ENCODE measurements at regions not wholly inside any gene's neighbourhood (a gene's known extent, or its start where the extent isn't known, plus 50 kb on each side); places are given as distances from the start of the nearest gene placed in this dataset.

- Histone ChIP-seq H3K4me1 (replicated peaks) (no peaks in the 10 kb centered on the region), H3K4me3 (no peak overlapping the region), H3K36me3 (no peaks in the 10 kb centered on the region), H3K27me3 (replicated peaks; ENCODE audit: insufficient read depth) (no peaks in the 10 kb centered on the region), H3K9me3 (no peaks in the 10 kb centered on the region), H3K27ac (no peak overlapping the region)
- TF ChIP-seq POLR2AphosphoS5 (IDR thresholded peaks at IDR 0.05) (no peak), POLR2A (IDR thresholded peaks at IDR 0.05) (no peak)
- TF ChIP-seq, protein P1, sequence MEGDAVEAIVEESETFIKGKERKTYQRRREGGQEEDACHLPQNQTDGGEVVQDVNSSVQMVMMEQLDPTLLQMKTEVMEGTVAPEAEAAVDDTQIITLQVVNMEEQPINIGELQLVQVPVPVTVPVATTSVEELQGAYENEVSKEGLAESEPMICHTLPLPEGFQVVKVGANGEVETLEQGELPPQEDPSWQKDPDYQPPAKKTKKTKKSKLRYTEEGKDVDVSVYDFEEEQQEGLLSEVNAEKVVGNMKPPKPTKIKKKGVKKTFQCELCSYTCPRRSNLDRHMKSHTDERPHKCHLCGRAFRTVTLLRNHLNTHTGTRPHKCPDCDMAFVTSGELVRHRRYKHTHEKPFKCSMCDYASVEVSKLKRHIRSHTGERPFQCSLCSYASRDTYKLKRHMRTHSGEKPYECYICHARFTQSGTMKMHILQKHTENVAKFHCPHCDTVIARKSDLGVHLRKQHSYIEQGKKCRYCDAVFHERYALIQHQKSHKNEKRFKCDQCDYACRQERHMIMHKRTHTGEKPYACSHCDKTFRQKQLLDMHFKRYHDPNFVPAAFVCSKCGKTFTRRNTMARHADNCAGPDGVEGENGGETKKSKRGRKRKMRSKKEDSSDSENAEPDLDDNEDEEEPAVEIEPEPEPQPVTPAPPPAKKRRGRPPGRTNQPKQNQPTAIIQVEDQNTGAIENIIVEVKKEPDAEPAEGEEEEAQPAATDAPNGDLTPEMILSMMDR (IDR thresholded peaks at IDR 0.05) = no peak
- DNase-seq (ENCODE audit: low spot score) = no peak
- intact Hi-C loops (cut with DNase I) = no loop called here
- 50% methylated on average over 1 of the region's 1 CpG for WGBS
Measured at GRCh38 chr12:46043972-46044520, 53.7 kb upstream of the SCAF11 start.

All from prostate gland (tissue), 2 donors.